Mesodermal cell (in vitro differentiated cells): ENCODE measurements at regions not wholly inside any gene's neighbourhood (a gene's known extent, or its start where the extent isn't known, plus 50 kb on each side); places are given as distances from the start of the nearest gene placed in this dataset.

ENCODE experiments used
- H3K27ac ChIP-seq: 2 replicates; pipeline ENCODE4 v1.7.0; 2013; ENCODE audit warnings: mild to moderate bottlenecking, low read depth, low read length, moderate library complexity; ENCODE audit not compliant: severe bottlenecking
- H3K36me3 ChIP-seq: 2 replicates; pipeline ENCODE4 v1.7.1; 2013; ENCODE audit warnings: mild to moderate bottlenecking, low read length, moderate library complexity; ENCODE audit not compliant: control insufficient read depth, insufficient read depth
- H3K4me1 ChIP-seq: one replicate; pipeline ENCODE4 v1.7.1; 2013; ENCODE audit warnings: mild to moderate bottlenecking, low read length; ENCODE audit not compliant: insufficient read depth, control insufficient read depth, poor library complexity, severe bottlenecking
- H3K4me3 ChIP-seq: 2 replicates; pipeline ENCODE4 v1.7.0; 2013; ENCODE audit warnings: low read length, control low read depth, mild to moderate bottlenecking; ENCODE audit not compliant: insufficient read depth, poor library complexity, severe bottlenecking; ENCODE audit errors: extremely low read depth
- H3K9me3 ChIP-seq: 2 replicates; pipeline ENCODE4 v1.7.1; 2013; ENCODE audit warnings: mild to moderate bottlenecking, low read length, moderate library complexity; ENCODE audit not compliant: control insufficient read depth
- WGBS, 2 experiments: methylation state at CpG; one replicate each; pipeline ENCODE4 v1.1.5; 2013; ENCODE audit warnings: missing lambda C conversion rate in 2 of 2; ENCODE audit not compliant: insufficient coverage in 2 of 2; 5-methylcytosine and 5-hydroxymethylcytosine counted together

DNA sequence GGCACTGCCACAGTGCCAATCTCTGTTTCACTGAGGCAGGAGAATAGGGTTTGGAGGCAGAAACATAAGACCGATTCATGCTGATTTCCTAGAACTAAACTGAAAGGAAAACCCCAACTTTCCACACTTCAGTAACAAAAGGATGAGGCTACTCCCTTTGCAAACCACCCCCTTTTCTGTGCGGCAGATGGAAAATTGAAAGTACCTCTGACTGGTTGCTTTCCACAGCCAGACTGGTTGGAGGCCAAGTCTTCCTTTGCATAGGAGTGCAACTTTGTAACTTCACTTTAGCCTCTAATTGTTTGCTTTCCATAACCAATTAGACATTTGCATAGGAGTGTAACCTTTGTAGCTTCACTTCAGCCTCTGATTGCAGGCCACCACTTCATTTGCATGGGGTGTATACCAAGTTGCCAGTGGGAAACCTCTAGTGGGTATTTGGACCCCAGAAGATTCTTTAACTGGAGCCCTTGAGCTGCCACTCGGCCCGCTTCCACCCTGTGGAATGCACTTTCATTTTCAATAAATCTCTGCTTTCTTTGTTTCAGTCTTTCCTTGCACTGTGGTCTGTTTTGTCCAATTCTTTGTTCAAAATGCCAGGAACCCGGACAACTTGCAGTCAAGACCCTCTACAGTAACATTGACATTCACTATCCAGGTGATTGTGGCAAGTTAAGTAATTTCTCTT lies 252.0 kb downstream of the UTP18 start:
- no peak overlapping the region for H3K4me3 ChIP-seq
- H3K9me3 ChIP-seq: no peaks in the 10 kb centered on the region
- no peak overlapping the region for H3K27ac ChIP-seq
- WGBS, 2 experiments: 84 to 95% methylated on average over 2 to 4 of the region's 5 CpGs
- H3K36me3 ChIP-seq: no peaks in the 10 kb centered on the region
- H3K4me1 ChIP-seq: no peaks in the 10 kb centered on the region

DNA sequence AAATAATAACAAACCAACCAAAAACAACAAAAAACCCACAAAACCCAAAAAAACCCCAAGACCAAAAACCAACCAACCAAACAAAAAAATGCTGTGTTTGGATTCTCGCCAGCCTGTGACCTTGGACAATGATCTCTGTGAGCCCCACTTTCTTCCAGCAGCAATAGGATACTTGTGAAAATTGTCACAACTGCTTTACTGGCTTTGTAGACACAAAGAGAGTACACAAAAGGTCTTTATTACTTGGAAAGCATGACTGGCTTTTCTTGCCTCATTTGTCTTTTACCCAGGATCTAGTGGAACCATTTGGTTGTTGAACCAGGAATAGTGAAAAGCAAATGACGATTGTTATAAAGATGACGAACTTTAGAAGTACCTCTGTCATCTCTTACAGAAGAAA lies 256.6 kb downstream of the UTP18 start:
- Histone ChIP-seq H3K4me3 (no peak overlapping the region), H3K9me3 (no peaks in the 10 kb centered on the region), H3K36me3 (no peaks in the 10 kb centered on the region), H3K27ac (no peak overlapping the region), H3K4me1 (no peaks in the 10 kb centered on the region)
- WGBS, 2 experiments: 78 to 90% methylated on average over 1 of the region's 3 CpGs

GRCh38 chr17:51524524-51524923 lies 264.2 kb downstream of the UTP18 start:
- no peak overlapping the region for H3K27ac ChIP-seq
- no peak overlapping the region for H3K4me3 ChIP-seq
- WGBS, 2 experiments: 80% methylated on average over 1 of the region's 1 CpG; no CpG with 5 or more reads in 1 of the 2 experiments
- no peaks in the 10 kb centered on the region for H3K9me3 ChIP-seq
- H3K36me3 ChIP-seq: no peaks in the 10 kb centered on the region
- no peaks in the 10 kb centered on the region for H3K4me1 ChIP-seq

DNA sequence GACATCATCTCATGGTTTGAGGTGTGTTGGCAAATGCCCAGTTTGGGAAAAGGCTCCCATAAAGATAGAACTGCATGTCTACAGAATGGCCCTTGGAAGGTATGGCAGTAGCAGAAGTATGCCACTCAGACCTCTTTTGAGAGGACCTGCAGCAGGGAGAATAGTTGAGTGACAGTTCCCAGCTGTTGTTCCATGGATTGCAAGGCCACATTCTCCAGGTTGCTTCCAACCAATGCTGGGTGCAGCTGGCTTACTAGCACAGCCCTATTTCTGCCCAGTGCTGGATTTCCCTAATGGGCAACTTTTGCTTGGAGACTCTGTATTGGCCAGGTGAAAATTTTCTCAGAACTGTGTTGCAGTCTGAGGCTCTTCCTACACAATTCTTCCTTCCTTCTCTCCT lies 266.2 kb downstream of the UTP18 start:
- Histone ChIP-seq H3K4me1 (no peaks in the 10 kb centered on the region), H3K4me3 (no peak overlapping the region), H3K36me3 (no peaks in the 10 kb centered on the region), H3K9me3 (no peaks in the 10 kb centered on the region), H3K27ac (no peak overlapping the region)

- H3K27ac ChIP-seq: no peak overlapping the region
- H3K4me1 ChIP-seq: no peaks in the 10 kb centered on the region
- WGBS, 2 experiments: 86 to 87% methylated on average over 6 of the region's 9 CpGs
- H3K9me3 ChIP-seq: no peaks in the 10 kb centered on the region
- H3K36me3 ChIP-seq: no peaks in the 10 kb centered on the region
- H3K4me3 ChIP-seq: no peak overlapping the region
These were observed 267.1 kb downstream of the UTP18 start for GRCh38 chr17:51527225-51527982.

- Histone ChIP-seq H3K27ac (no peak overlapping the region), H3K9me3 (no peaks in the 10 kb centered on the region), H3K4me3 (no peak overlapping the region), H3K36me3 (no peaks in the 10 kb centered on the region), H3K4me1 (no peaks in the 10 kb centered on the region)
- WGBS, 2 experiments: 94 to 100% methylated on average over 1 to 5 of the region's 6 CpGs
These were observed 267.8 kb downstream of the UTP18 start for GRCh38 chr17:51528111-51528510.

GRCh38 chr17:51533219-51533618 lies 272.9 kb downstream of the UTP18 start:
- Histone ChIP-seq H3K4me3 (no peak overlapping the region), H3K27ac (no peak overlapping the region), H3K36me3 (no peaks in the 10 kb centered on the region), H3K4me1 (no peaks in the 10 kb centered on the region), H3K9me3 (no peaks in the 10 kb centered on the region)
- WGBS, 2 experiments: 71 to 83% methylated on average over 2 of the region's 3 CpGs

DNA sequence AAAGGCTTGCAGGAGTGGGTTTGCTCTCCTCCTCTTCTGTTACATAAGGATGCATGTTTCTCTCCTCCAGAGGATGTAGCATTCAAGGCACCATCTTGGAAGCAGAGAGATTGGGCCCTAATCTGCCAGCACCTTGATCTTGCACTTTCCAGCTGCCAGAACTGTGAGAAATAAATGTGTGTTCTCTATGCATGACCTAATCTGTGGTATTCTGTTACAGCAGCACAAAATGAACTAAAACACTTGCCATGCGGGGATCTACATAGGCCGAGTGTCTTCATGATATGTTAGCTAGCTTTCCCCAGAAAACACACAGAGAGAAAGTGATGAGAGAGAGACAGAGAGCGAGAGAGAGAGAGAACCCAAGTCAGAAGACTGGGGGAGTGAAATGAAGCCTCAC lies 273.5 kb downstream of the UTP18 start:
- no peak overlapping the region for H3K27ac ChIP-seq
- H3K4me3 ChIP-seq: no peak overlapping the region
- WGBS, 2 experiments: 90% methylated on average over 3 of the region's 3 CpGs; no CpG with 5 or more reads in 1 of the 2 experiments
- no peaks in the 10 kb centered on the region for H3K4me1 ChIP-seq
- H3K36me3 ChIP-seq: no peaks in the 10 kb centered on the region
- H3K9me3 ChIP-seq: no peaks in the 10 kb centered on the region

- 52 to 93% methylated on average over 2 to 3 of the region's 7 CpGs for WGBS, 2 experiments
- Histone ChIP-seq H3K4me3 (no peak overlapping the region), H3K36me3 (no peaks in the 10 kb centered on the region), H3K27ac (no peak overlapping the region), H3K9me3 (no peaks in the 10 kb centered on the region), H3K4me1 (no peaks in the 10 kb centered on the region)
These were observed 276.3 kb downstream of the UTP18 start for GRCh38 chr17:51536627-51537026.

DNA sequence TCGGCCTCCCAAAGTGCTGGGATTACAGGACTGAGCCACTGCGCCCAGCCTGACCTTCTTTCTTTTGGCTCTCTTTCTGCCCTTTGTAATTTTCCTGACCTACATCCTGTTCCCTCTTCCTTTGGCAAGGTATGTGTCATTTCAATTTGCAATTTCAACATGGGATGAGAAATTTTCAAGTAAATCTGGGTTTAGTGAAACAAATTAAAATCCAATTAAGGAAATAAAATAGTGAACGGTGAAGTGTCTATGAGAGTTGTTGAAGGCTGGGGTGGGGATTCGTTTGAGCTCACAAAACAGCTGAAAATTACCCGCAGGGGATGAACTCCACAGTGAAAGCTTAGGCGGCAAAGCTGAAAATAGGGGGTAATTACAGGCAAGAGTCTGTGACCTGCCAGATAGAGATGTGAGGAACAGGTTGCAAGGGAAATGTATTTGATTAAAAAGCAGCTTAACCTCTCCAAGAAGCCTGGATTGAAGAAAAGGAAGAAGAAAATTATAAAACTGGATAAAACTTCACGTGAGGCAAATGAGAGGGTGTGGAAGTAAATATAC lies 277.7 kb downstream of the UTP18 start:
- Histone ChIP-seq H3K9me3 (no peaks in the 10 kb centered on the region), H3K4me1 (no peaks in the 10 kb centered on the region), H3K4me3 (no peak overlapping the region), H3K27ac (no peak overlapping the region), H3K36me3 (no peaks in the 10 kb centered on the region)
- WGBS, 2 experiments: 85 to 89% methylated on average over 7 of the region's 7 CpGs

DNA sequence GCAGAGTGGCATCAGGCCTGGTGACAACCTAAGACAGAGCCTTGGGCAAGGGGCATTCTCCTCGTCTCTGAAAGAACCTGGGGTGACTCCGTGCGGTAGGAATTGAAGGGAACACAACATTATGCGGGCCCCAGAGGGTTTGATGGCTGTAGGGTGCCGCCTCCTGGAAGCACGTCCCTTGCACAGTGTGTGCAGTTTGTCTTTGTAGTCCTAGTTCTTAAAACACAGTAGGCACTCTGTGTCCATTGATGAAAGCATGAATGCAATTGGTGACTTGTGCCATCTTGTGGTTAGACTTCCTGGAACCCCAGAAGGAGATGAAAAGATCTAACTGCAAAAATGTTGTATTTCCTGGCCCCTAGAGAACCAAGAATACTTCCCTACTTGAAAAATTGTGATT lies 279.8 kb downstream of the UTP18 start:
- 94 to 98% methylated on average over 6 of the region's 6 CpGs for WGBS, 2 experiments
- Histone ChIP-seq H3K27ac (no peak overlapping the region), H3K36me3 (no peaks in the 10 kb centered on the region), H3K9me3 (no peaks in the 10 kb centered on the region), H3K4me1 (no peaks in the 10 kb centered on the region), H3K4me3 (no peak overlapping the region)
